ENCODE measurements at regions not wholly inside any gene's neighbourhood (a gene's known extent, or its start where the extent isn't known, plus 50 kb on each side); places are given as distances from the start of the nearest gene placed in this dataset.

DNA sequence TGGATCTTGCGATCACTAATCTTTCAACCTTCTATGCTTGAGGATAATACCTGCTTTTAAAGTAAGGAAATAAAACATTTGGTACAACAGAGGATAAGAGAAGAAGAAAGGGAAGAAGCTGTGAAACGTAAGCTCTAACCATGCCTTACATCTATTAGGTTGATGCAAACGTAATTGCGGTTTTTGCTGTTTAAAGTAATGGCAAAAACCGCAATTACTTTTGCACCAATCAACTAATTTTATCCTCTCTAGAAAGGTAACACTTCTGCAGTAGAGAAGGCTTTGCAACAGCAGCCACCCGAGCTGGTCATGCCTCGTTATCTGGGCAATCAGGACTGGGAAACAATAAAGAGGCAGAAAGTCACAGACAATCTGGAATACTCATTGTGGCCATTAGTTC, 224.1 kb downstream of the MED10 start:
- Histone ChIP-seq H4K91ac (ENCODE audit: insufficient read length, low read depth, low read length) (no peak overlapping the region), H3K27me3 (ENCODE audit: insufficient read depth, low read length) (no peaks in the 10 kb centered on the region), H3K4me1 (ENCODE audit: insufficient read depth, low read length) (no peaks in the 10 kb centered on the region), H3T11ph (ENCODE audit: low read length) (no peak overlapping the region), H4K20me1 (ENCODE audit: control insufficient read depth, insufficient read depth, insufficient read length) (no peaks in the 10 kb centered on the region), H2BK12ac (ENCODE audit: insufficient read length, low read depth, low read length) (no peak overlapping the region), H3K18ac (ENCODE audit: insufficient read length, low read depth, low read length) (no peak overlapping the region), H3K56ac (ENCODE audit: insufficient read length, low read depth, low read length) (no peak overlapping the region), H3K23ac (ENCODE audit: insufficient read length, low read depth, low read length) (no peak overlapping the region), H3K14ac (ENCODE audit: insufficient read depth, low read length) (no peak overlapping the region), H3K9me3 (ENCODE audit: control insufficient read depth, low read depth, low read length) (no peaks in the 10 kb centered on the region), H3K79me1 (ENCODE audit: insufficient read depth, low read depth, low read length, poor library complexity, severe bottlenecking) (no peaks in the 10 kb centered on the region), H4K8ac (replicated peaks; ENCODE audit: insufficient read length, low read depth, low read length) (no peak overlapping the region), H3K79me2 (ENCODE audit: insufficient read depth, low read length) (no peaks in the 10 kb centered on the region; the same call in 1 of the 2 replicates), H2AK5ac (ENCODE audit: insufficient read length, low read length) (no peak overlapping the region), H2BK20ac (ENCODE audit: low read depth, low read length, poor library complexity, severe bottlenecking) (no peak overlapping the region), H4K5ac (ENCODE audit: insufficient read length, low read depth, low read length) (no peak overlapping the region), H3K27ac (ENCODE audit: insufficient read length, low read depth, low read length) (no peak overlapping the region), H2BK5ac (ENCODE audit: insufficient read length, low read length) (no peak overlapping the region), H3K9ac (ENCODE audit: extremely low read depth, insufficient read length, low read length) (no peak overlapping the region), H3K4me2 (ENCODE audit: insufficient read depth, insufficient read length, low read length) (no peak overlapping the region), H2BK15ac (ENCODE audit: low read depth, low read length) (no peak overlapping the region), H3K4ac (ENCODE audit: low read depth, low read length) (no peak overlapping the region), H3K23me2 (ENCODE audit: insufficient read length, low read depth, low read length, poor library complexity, severe bottlenecking) (no peaks in the 10 kb centered on the region), H2BK120ac (ENCODE audit: low read depth, low read length, poor library complexity, severe bottlenecking) (no peak overlapping the region), H2AFZ (ENCODE audit: low read length) (no peak overlapping the region)
- no peak for TF ChIP-seq CTCF (conservative IDR thresholded peaks at IDR 0.05)
- Mint-ChIP-seq H3K9me3 (no peaks in the 10 kb centered on the region; a peak in 1 of 5 replicates), H3K4me3 (no peak overlapping the region), H3K4me1 (no peaks in the 10 kb centered on the region), H3K27me3 (ENCODE audit: low read depth) (peaks cover 11% of the 10 kb centered on the region), H3K36me3 (ENCODE audit: insufficient read depth in 1 of 3, low read depth in 3 of 3) (no peaks in the 10 kb centered on the region), H3K27ac (no peak overlapping the region)
- WGBS (ENCODE audit: extremely low coverage, insufficient read length, low lambda C conversion rate), result no CpG with 5 or more reads among the region's 7 CpGs
- no peak for DNase-seq
